Astrocyte (in vitro differentiated cells and primary cell): ENCODE measurements at regions not wholly inside any gene's neighbourhood (a gene's known extent, or its start where the extent isn't known, plus 50 kb on each side); places are given as distances from the start of the nearest gene placed in this dataset.

Source experiments
- DNase-seq: peaks from one replicate; pipeline ENCODE4 v3.0.0-alpha.2; 2010; ENCODE audit warnings: low read depth
- FAIRE-seq: peaks from 2 replicates; lab custom pipeline; 2011; peaks lifted over from hg19 to GRCh38; lab: Jason Lieb, UNC
- H2AFZ ChIP-seq: 2 replicates; pipeline ENCODE4 v1.6.0; 2012; ENCODE audit warnings: low read depth, low read length, inconsistent platforms
- H3K27ac ChIP-seq: 2 replicates; pipeline ENCODE4 v1.5.1; 2011; ENCODE audit warnings: low read depth, low read length, inconsistent platforms
- H3K27me3 ChIP-seq: 2 replicates; pipeline ENCODE4 v1.6.0; 2011; ENCODE audit warnings: low read length, inconsistent platforms; ENCODE audit not compliant: insufficient read depth
- H3K36me3 ChIP-seq: 2 replicates; pipeline ENCODE4 v1.5.1; 2011; ENCODE audit warnings: low read length, inconsistent platforms; ENCODE audit not compliant: insufficient read depth
- H3K4me1 ChIP-seq: 2 replicates; pipeline ENCODE4 v1.5.1; 2011; ENCODE audit warnings: low read length, inconsistent platforms; ENCODE audit not compliant: insufficient read depth
- H3K4me2 ChIP-seq: 2 replicates; pipeline ENCODE4 v1.6.0; 2012; ENCODE audit warnings: low read length, inconsistent platforms
- H3K4me3 ChIP-seq: 2 replicates; pipeline ENCODE4 v1.5.1; 2011; ENCODE audit warnings: low read depth, mild to moderate bottlenecking, low read length, inconsistent platforms; ENCODE audit not compliant: insufficient read depth
- H3K79me2 ChIP-seq: 2 replicates; pipeline ENCODE4 v1.6.0; 2012; ENCODE audit warnings: mild to moderate bottlenecking, low read length, inconsistent platforms; ENCODE audit not compliant: insufficient read depth
- H3K9ac ChIP-seq: 2 replicates; pipeline ENCODE4 v1.6.0; 2012; ENCODE audit warnings: mild to moderate bottlenecking, low read length, inconsistent platforms
- H3K9me3 ChIP-seq: 2 replicates; pipeline ENCODE4 v1.5.1; 2012; ENCODE audit warnings: low read depth, mild to moderate bottlenecking, low read length, inconsistent platforms; ENCODE audit not compliant: insufficient read depth
- H4K20me1 ChIP-seq: 2 replicates; pipeline ENCODE4 v1.6.0; 2012; ENCODE audit warnings: low read length, inconsistent platforms; ENCODE audit not compliant: insufficient read depth
- H3K27ac Mint-ChIP-seq: one replicate; pipeline ENCODE4 v1.8.0; 2021; ENCODE audit warnings: mild to moderate bottlenecking, mixed read lengths; ENCODE audit not compliant: unreplicated experiment
- H3K27me3 Mint-ChIP-seq: one replicate; pipeline ENCODE4 v1.8.0; 2021; ENCODE audit warnings: low read depth, mixed read lengths; ENCODE audit not compliant: unreplicated experiment
- H3K36me3 Mint-ChIP-seq: one replicate; pipeline ENCODE4 v1.8.0; 2021; ENCODE audit warnings: low read depth, mixed read lengths; ENCODE audit not compliant: unreplicated experiment
- H3K4me1 Mint-ChIP-seq: one replicate; pipeline ENCODE4 v1.8.0; 2021; ENCODE audit warnings: low read depth, mixed read lengths; ENCODE audit not compliant: unreplicated experiment
- H3K4me3 Mint-ChIP-seq: one replicate; pipeline ENCODE4 v1.8.0; 2021; ENCODE audit warnings: mild to moderate bottlenecking, moderate library complexity, mixed read lengths; ENCODE audit not compliant: unreplicated experiment
- H3K9me3 Mint-ChIP-seq: one replicate; pipeline ENCODE4 v1.8.0; 2021; ENCODE audit warnings: mild to moderate bottlenecking, mixed read lengths; ENCODE audit not compliant: unreplicated experiment
- EZH2 ChIP-seq: IDR thresholded peaks from 2 replicates; pipeline ENCODE4 v1.6.1; 2012; ENCODE audit warnings: mild to moderate bottlenecking, low read length, inconsistent platforms; ENCODE audit not compliant: insufficient read depth
- TF ChIP-seq, protein P1 (sequence below): IDR thresholded peaks from 2 replicates; pipeline ENCODE4 v1.5.1; 2011; ENCODE audit warnings: low read depth, mild to moderate bottlenecking, inconsistent platforms, low read length, moderate library complexity; ENCODE audit not compliant: insufficient read depth

DNA sequence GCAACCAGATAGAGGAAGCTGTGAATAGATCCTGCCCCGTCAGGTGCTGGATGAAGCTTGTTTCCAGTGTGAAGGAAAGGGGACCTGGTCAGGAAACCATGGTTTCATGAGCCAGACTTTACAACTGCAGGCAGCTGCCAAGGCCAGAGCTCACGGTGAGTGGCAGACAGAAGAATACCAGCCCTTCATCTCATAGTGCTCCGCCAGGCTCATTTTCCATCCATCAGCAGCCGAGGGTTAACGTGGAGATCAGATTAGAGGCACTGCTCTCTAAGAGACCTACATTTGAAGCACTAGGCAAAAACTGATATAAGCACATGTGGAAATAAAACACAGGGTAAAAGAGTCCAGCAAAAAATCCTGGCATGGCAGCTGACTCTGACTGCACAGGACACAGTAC is 172.4 kb downstream of the CD24 start:
- Histone ChIP-seq H3K4me3 (no peak overlapping the region), H3K36me3 (no peaks in the 10 kb centered on the region), H3K9me3 (no peaks in the 10 kb centered on the region), H4K20me1 (no peaks in the 10 kb centered on the region), H3K4me2 (no peak overlapping the region), H2AFZ (no peak overlapping the region), H3K4me1 (no peaks in the 10 kb centered on the region), H3K27me3 (peaks cover 8% of the 10 kb centered on the region), H3K79me2 (no peaks in the 10 kb centered on the region), H3K27ac (no peak overlapping the region), H3K9ac (no peak overlapping the region)
- H3K4me3 Mint-ChIP-seq, result no peak overlapping the region
- no peak overlapping the region for H3K27ac Mint-ChIP-seq
- FAIRE-seq, result no peak
- TF ChIP-seq, protein P1, sequence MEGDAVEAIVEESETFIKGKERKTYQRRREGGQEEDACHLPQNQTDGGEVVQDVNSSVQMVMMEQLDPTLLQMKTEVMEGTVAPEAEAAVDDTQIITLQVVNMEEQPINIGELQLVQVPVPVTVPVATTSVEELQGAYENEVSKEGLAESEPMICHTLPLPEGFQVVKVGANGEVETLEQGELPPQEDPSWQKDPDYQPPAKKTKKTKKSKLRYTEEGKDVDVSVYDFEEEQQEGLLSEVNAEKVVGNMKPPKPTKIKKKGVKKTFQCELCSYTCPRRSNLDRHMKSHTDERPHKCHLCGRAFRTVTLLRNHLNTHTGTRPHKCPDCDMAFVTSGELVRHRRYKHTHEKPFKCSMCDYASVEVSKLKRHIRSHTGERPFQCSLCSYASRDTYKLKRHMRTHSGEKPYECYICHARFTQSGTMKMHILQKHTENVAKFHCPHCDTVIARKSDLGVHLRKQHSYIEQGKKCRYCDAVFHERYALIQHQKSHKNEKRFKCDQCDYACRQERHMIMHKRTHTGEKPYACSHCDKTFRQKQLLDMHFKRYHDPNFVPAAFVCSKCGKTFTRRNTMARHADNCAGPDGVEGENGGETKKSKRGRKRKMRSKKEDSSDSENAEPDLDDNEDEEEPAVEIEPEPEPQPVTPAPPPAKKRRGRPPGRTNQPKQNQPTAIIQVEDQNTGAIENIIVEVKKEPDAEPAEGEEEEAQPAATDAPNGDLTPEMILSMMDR, result no peak
- TF ChIP-seq EZH2, result no peak
- peaks cover 30% of the 10 kb centered on the region for H3K4me1 Mint-ChIP-seq
- peaks cover 12% of the 10 kb centered on the region for H3K9me3 Mint-ChIP-seq
- peaks cover 30% of the 10 kb centered on the region for H3K27me3 Mint-ChIP-seq
- no peak for DNase-seq
- no peaks in the 10 kb centered on the region for H3K36me3 Mint-ChIP-seq

DNA sequence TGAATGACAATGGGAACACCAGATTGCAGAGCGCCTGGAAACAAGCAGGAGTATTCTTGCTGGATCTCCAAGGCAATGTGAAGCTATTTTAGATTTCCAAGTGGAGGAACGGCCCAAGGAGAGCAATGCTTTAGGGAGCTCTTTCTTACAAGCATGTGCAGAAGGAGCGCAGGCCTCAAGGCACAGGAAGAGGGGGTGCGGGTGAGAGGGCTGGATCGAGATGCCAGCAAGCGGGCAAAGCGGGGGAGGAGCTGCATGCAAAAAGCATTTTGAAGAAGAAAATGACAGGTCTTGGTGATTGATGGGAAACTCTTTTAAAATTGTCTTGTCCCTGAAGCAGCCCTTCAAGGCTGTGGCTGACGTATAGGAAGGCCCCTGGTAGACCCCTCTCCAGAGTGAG is 171.9 kb downstream of the QRSL1 start:
- no peaks in the 10 kb centered on the region for H3K36me3 ChIP-seq
- H3K79me2 ChIP-seq, result no peaks in the 10 kb centered on the region
- Mint-ChIP-seq H3K36me3 (no peaks in the 10 kb centered on the region), H3K9me3 (peaks cover 7% of the 10 kb centered on the region), H3K4me3 (no peak overlapping the region), H3K27ac (no peak overlapping the region), H3K27me3 (peaks cover 29% of the 10 kb centered on the region), H3K4me1 (peaks cover 30% of the 10 kb centered on the region)
- no peak overlapping the region for H3K27ac ChIP-seq
- H3K27me3 ChIP-seq, result peaks cover 8% of the 10 kb centered on the region
- no peaks in the 10 kb centered on the region for H3K9me3 ChIP-seq
- H3K4me2 ChIP-seq, result no peak overlapping the region
- H2AFZ ChIP-seq, result no peak overlapping the region
- DNase-seq (no peak), FAIRE-seq (no peak)
- no peaks in the 10 kb centered on the region for H3K4me1 ChIP-seq
- H3K9ac ChIP-seq, result no peak overlapping the region
- H3K4me3 ChIP-seq, result no peak overlapping the region
- H4K20me1 ChIP-seq, result no peaks in the 10 kb centered on the region
- TF ChIP-seq, protein P1, result no peak
- TF ChIP-seq EZH2, result no peak

DNA sequence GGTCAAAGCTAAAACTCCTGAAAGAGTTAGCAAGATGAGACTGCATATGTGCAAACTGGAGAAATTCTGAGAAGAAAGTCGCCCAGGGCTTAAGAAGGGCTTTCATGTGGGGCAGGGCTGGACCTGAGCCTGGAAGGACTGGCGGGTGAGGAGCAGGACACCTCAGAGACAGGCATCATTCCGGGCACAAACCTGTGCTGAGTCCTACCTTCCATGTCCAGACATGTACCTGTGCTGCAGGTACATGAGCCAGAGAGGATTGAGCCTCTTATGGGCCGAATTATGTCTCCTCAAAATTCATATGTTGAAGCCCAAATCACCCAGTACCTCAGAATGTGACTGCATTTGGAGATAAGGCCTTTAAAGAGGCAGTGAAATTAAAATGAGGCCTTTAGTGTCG is 171.0 kb downstream of the QRSL1 start:
- Histone ChIP-seq H3K27ac (no peak overlapping the region), H3K9ac (no peak overlapping the region), H3K79me2 (no peaks in the 10 kb centered on the region), H2AFZ (no peak overlapping the region), H3K27me3 (peaks cover 8% of the 10 kb centered on the region), H4K20me1 (no peaks in the 10 kb centered on the region), H3K36me3 (no peaks in the 10 kb centered on the region), H3K9me3 (no peaks in the 10 kb centered on the region), H3K4me2 (no peak overlapping the region), H3K4me3 (no peak overlapping the region), H3K4me1 (no peaks in the 10 kb centered on the region)
- Mint-ChIP-seq H3K4me1 (peaks cover 30% of the 10 kb centered on the region), H3K4me3 (no peak overlapping the region), H3K27me3 (peaks cover 33% of the 10 kb centered on the region), H3K27ac (no peak overlapping the region), H3K9me3 (peaks cover 7% of the 10 kb centered on the region), H3K36me3 (no peaks in the 10 kb centered on the region)
- TF ChIP-seq, protein P1, result no peak
- no peak for TF ChIP-seq EZH2
- FAIRE-seq, result no peak
- no peak for DNase-seq
